ENCODE measurements at regions not wholly inside any gene's neighbourhood (a gene's known extent, or its start where the extent isn't known, plus 50 kb on each side); places are given as distances from the start of the nearest gene placed in this dataset.

DNA sequence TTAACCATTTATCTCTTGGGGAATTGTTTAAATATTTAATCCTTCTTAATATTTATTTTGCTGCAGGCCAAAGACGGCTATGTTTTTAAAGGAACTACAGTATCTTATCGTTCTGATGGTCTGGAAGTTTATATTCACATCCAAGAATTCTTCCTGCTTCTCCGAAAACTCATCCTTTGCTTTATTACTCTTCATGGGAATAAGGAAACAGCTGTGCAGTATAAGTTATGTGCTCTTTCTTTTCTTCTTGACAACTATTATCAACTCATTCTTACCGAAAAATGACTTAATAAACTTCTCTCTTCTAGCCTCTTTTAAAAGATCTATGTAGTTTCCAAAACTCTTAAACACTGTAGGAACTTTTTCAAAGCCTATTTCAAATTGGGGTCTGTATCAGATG lies 335.6 kb upstream of the NOVA1 start:
- no peak overlapping the region for H3K4me3 ChIP-seq (ENCODE audit: low read length)
- DNase-seq (ENCODE audit: low read depth): no peak
- TF ChIP-seq, protein P1, sequence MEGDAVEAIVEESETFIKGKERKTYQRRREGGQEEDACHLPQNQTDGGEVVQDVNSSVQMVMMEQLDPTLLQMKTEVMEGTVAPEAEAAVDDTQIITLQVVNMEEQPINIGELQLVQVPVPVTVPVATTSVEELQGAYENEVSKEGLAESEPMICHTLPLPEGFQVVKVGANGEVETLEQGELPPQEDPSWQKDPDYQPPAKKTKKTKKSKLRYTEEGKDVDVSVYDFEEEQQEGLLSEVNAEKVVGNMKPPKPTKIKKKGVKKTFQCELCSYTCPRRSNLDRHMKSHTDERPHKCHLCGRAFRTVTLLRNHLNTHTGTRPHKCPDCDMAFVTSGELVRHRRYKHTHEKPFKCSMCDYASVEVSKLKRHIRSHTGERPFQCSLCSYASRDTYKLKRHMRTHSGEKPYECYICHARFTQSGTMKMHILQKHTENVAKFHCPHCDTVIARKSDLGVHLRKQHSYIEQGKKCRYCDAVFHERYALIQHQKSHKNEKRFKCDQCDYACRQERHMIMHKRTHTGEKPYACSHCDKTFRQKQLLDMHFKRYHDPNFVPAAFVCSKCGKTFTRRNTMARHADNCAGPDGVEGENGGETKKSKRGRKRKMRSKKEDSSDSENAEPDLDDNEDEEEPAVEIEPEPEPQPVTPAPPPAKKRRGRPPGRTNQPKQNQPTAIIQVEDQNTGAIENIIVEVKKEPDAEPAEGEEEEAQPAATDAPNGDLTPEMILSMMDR (IDR thresholded peaks at IDR 0.05; ENCODE audit: insufficient read depth, low read depth, low read length, missing control alignments): no peak

DNA sequence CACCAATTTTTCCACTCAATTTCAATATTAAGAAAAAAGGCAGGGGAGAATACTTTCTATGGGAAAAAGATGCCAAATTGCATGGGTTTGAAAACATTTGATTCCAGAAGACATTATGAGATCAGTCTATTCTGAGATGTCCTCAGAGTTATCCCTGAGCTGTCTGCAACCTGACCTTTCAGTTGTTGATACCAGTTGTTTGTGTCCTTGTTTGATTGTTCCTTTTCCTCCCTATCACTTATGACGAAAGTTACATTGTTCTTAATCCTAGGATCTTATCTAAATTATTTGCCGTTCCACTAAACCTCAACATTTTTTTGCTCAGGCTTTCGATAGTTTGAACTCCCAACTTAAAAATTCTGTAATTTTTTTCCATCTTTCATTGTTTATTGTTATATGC lies 336.3 kb upstream of the NOVA1 start:
- DNase-seq (ENCODE audit: low read depth): no peak
- no peak overlapping the region for H3K4me3 ChIP-seq (ENCODE audit: low read length)
- TF ChIP-seq, protein P1 (IDR thresholded peaks at IDR 0.05; ENCODE audit: insufficient read depth, low read depth, low read length, missing control alignments): no peak

DNA sequence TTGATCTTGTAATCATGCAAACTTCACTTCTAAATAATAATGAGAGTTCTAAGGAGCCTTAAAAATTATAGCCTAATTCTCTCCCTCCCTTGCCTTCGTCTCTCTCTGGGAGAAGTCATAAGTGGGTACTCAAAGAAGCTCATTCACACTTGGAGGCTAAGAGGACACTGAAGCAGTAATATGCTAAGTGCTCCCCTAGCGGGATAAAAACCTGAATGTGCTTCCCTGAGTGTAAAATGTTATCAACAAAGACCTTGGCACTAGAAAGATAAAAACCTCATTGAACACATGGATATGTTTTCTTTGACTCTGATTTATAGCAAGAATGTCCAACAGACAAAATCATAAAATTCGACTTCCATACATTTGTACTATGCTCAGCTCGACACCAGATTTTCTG lies 337.9 kb upstream of the NOVA1 start:
- DNase-seq (ENCODE audit: low read depth): no peak
- H3K4me3 ChIP-seq (ENCODE audit: low read length): no peak overlapping the region
- TF ChIP-seq, protein P1 (IDR thresholded peaks at IDR 0.05; ENCODE audit: insufficient read depth, low read depth, low read length, missing control alignments): no peak

DNA sequence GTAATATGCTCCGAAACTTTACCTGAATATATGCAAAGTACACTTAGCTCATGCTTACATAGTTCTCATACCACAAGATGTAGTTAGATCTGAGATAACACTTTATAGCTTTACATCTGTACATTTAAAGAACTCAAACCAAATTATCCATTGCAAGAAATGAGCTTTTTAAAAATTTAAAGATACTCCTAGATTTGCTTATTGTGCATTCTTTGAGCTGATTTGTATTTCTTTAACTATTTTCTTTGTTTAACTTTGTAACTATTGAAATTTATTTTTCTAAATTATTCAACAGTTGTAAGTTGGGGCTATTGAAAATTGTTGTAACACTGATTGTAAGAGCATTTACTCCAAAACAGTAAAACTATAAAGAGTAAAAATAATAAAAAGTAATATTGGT lies 340.2 kb upstream of the NOVA1 start:
- no peak for DNase-seq (ENCODE audit: low read depth)
- H3K4me3 ChIP-seq (ENCODE audit: low read length): no peak overlapping the region
- TF ChIP-seq, protein P1 (IDR thresholded peaks at IDR 0.05; ENCODE audit: insufficient read depth, low read depth, low read length, missing control alignments): no peak

DNA sequence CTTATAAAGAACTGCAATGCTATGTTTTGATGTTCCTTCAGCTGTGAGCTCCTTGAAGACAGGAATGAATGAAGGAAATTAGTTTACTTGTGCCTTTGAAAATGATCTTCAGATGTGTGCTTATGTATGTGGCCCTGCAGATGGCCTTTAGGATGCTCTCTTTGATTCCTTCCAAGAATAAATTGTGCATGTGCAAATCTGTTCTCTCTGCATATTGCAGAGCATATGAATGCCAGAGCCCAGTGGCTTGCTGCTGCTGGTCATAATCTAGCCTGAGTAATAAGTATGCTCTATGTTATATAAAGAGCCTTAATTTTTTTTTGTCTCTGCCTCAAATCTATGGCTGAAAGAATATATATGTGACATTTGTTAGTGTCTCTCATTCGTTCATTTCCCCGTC lies 341.9 kb upstream of the NOVA1 start:
- TF ChIP-seq, protein P1 (IDR thresholded peaks at IDR 0.05; ENCODE audit: insufficient read depth, low read depth, low read length, missing control alignments): no peak
- no peak for DNase-seq (ENCODE audit: low read depth)
- no peak overlapping the region for H3K4me3 ChIP-seq (ENCODE audit: low read length)

DNA sequence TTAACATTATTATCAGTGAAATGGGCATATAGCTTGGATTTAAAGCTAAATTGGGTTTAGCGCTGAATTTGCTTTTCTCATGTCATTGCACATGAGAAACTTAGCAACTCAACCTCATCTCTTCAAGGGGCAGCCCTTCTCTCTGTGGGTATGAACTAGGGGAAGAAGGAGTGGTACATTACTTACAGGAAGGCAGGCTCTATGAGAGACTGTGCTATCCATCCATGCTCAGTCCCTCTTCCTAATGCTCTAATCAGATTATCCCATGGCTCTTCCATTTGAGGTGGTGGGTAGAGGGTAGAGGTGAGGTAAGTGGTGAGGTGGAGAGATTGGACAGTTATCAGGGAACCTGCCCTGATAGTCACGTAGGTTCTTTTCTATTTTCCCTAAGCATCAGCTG lies 343.7 kb upstream of the NOVA1 start:
- no peak overlapping the region for H3K4me3 ChIP-seq (ENCODE audit: low read length)
- TF ChIP-seq, protein P1 (IDR thresholded peaks at IDR 0.05; ENCODE audit: insufficient read depth, low read depth, low read length, missing control alignments): no peak
- DNase-seq (ENCODE audit: low read depth): no peak

DNA sequence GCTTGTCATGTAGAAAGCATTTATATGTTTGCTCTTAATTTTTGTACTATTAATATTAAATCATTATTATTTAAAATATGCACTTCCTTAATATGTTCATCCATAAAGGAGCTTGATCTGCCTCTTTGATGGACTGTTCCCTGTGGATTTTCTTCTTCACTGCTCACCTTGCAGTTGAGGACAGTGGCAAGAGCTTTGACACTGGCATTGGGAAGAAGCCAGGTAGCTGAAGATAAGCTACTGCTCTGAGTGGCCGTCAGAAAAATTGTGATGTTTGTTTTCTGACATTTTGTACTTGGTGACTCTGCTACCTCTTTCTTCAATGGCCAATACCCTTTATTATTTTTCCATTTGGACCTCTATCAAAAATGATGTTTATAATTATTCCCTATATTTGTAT lies 349.4 kb upstream of the NOVA1 start:
- TF ChIP-seq, protein P1 (IDR thresholded peaks at IDR 0.05; ENCODE audit: insufficient read depth, low read depth, low read length, missing control alignments): no peak
- no peak overlapping the region for H3K4me3 ChIP-seq (ENCODE audit: low read length)
- DNase-seq (ENCODE audit: low read depth): no peak

Measured in epithelial cell of esophagus (primary cell).